Central memory CD8-positive, alpha-beta T cell (primary cell): ENCODE measurements at regions not wholly inside any gene's neighbourhood (a gene's known extent, or its start where the extent isn't known, plus 50 kb on each side); places are given as distances from the start of the nearest gene placed in this dataset.

Experiments
- ATAC-seq: fragments of 150-1000 bp; cut with Tn5 transposase; replicated peaks from 2 replicates; pipeline ENCODE4 v1.10.0; 2022; ENCODE audit warnings: mild to moderate bottlenecking, moderate FRiP score, moderate number of reproducible peaks; ENCODE audit not compliant: poor library complexity, severe bottlenecking; ENCODE audit errors: extremely low read depth
- DNase-seq, 2 donors: peaks; one replicate each; pipeline ENCODE4 v3.0.0; 2021; ENCODE audit warnings: low spot score in 2 of 2
- H3K27ac Mint-ChIP-seq: one replicate; pipeline ENCODE4 v1.8.0; 2022; ENCODE audit warnings: low read depth, mild to moderate bottlenecking, moderate library complexity, mixed read lengths
- H3K27me3 Mint-ChIP-seq: one replicate; pipeline ENCODE4 v1.8.0; 2022; ENCODE audit warnings: mixed read lengths
- H3K36me3 Mint-ChIP-seq: one replicate; pipeline ENCODE4 v1.8.0; 2022; ENCODE audit warnings: mild to moderate bottlenecking, moderate library complexity, mixed read lengths; ENCODE audit not compliant: insufficient read depth
- H3K4me1 Mint-ChIP-seq: one replicate; pipeline ENCODE4 v1.8.0; 2022; ENCODE audit warnings: mixed read lengths
- H3K4me3 Mint-ChIP-seq: one replicate; pipeline ENCODE4 v1.8.0; 2022; ENCODE audit warnings: mild to moderate bottlenecking, moderate library complexity, mixed read lengths
- H3K9me3 Mint-ChIP-seq: one replicate; pipeline ENCODE4 v1.8.0; 2022; ENCODE audit warnings: mixed read lengths

DNA sequence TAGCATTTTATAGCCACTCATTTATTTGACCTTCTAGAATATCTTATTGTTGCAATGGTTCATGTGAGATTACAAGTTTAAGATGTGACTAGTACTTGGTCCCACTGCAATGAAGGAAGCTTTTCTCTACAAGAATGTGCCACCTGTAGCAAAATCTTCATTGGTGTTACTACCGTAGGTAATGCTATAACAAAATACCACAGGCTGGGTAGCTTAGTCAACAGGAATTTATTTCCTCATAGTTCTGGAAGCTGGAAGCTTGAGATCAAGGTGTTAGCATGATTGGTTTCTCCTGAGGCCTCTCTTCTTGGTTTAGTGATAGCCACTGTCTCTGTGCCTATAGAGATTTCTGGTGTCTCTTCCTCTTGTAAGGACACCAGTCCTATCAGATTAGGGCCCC, 441.0 kb downstream of the GPM6A start:
- DNase-seq (no peak), ATAC-seq (no peak)
- Mint-ChIP-seq H3K36me3 (no peaks in the 10 kb centered on the region), H3K9me3 (no peaks in the 10 kb centered on the region), H3K4me3 (no peak overlapping the region), H3K4me1 (no peaks in the 10 kb centered on the region), H3K27ac (no peak overlapping the region), H3K27me3 (no peaks in the 10 kb centered on the region)

- Mint-ChIP-seq H3K9me3 (no peaks in the 10 kb centered on the region), H3K27me3 (no peaks in the 10 kb centered on the region), H3K27ac (no peak overlapping the region), H3K36me3 (no peaks in the 10 kb centered on the region), H3K4me3 (no peak overlapping the region), H3K4me1 (no peaks in the 10 kb centered on the region)
- ATAC-seq (no peak), DNase-seq (no peak)
Measured at GRCh38 chr4:175373031-175373430, 439.0 kb downstream of the GPM6A start.

- Mint-ChIP-seq H3K36me3 (no peaks in the 10 kb centered on the region), H3K4me1 (no peaks in the 10 kb centered on the region), H3K27ac (no peak overlapping the region), H3K27me3 (no peaks in the 10 kb centered on the region), H3K9me3 (no peaks in the 10 kb centered on the region), H3K4me3 (no peak overlapping the region)
- ATAC-seq (no peak), DNase-seq (no peak)
Measured at GRCh38 chr4:175374459-175374858, 437.6 kb downstream of the GPM6A start.

GRCh38 chr4:175376287-175376977, 435.6 kb downstream of the GPM6A start:
- H3K27ac Mint-ChIP-seq: no peak overlapping the region
- H3K4me1 Mint-ChIP-seq: no peaks in the 10 kb centered on the region

GRCh38 chr4:175377203-175377602, 434.9 kb downstream of the GPM6A start:
- Mint-ChIP-seq H3K27ac (no peak overlapping the region), H3K4me3 (no peak overlapping the region), H3K36me3 (no peaks in the 10 kb centered on the region), H3K27me3 (no peaks in the 10 kb centered on the region), H3K4me1 (no peaks in the 10 kb centered on the region), H3K9me3 (no peaks in the 10 kb centered on the region)
- ATAC-seq: no peak
- no peak for DNase-seq

More at GRCh38 chr4:175376287-175376977, 435.6 kb downstream of the GPM6A start:
- DNase-seq: no peak
- no peaks in the 10 kb centered on the region for H3K36me3 Mint-ChIP-seq
- H3K9me3 Mint-ChIP-seq: no peaks in the 10 kb centered on the region
- no peak overlapping the region for H3K4me3 Mint-ChIP-seq
- no peak for ATAC-seq
- no peaks in the 10 kb centered on the region for H3K27me3 Mint-ChIP-seq

- no peaks in the 10 kb centered on the region for H3K9me3 Mint-ChIP-seq
- H3K27ac Mint-ChIP-seq: no peak overlapping the region
- ATAC-seq (no peak), DNase-seq (no peak)
- no peaks in the 10 kb centered on the region for H3K4me1 Mint-ChIP-seq
- H3K36me3 Mint-ChIP-seq: no peaks in the 10 kb centered on the region
- no peaks in the 10 kb centered on the region for H3K27me3 Mint-ChIP-seq
- no peak overlapping the region for H3K4me3 Mint-ChIP-seq
Measured at GRCh38 chr4:175378372-175378771, 433.7 kb downstream of the GPM6A start.

GRCh38 chr4:175380841-175381240, 431.2 kb downstream of the GPM6A start:
- ATAC-seq: no peak
- H3K36me3 Mint-ChIP-seq: no peaks in the 10 kb centered on the region
- H3K27ac Mint-ChIP-seq: no peak overlapping the region
- H3K27me3 Mint-ChIP-seq: no peaks in the 10 kb centered on the region
- H3K9me3 Mint-ChIP-seq: no peaks in the 10 kb centered on the region
- H3K4me1 Mint-ChIP-seq: no peaks in the 10 kb centered on the region
- no peak for DNase-seq
- no peak overlapping the region for H3K4me3 Mint-ChIP-seq

DNA sequence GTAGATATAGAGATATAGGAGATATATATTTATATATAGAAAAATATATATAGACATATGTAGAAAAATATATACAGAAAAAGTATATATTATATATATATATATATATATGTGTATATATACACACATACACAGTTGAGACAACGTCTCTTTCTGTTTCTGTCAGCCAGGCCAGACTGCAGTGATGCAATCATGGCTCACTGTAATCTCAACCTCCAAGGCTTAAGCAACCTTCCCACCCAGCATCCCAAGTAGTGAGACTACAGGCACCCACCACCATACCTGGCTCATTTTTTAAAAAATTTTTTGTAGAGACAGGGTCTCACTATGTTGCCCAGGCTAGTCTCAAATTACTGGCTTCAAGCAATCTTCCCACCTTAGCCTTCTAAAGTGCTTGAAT, 426.3 kb downstream of the GPM6A start:
- Mint-ChIP-seq H3K27ac (no peak overlapping the region), H3K36me3 (no peaks in the 10 kb centered on the region), H3K9me3 (peaks cover 15% of the 10 kb centered on the region), H3K4me3 (no peak overlapping the region), H3K27me3 (no peaks in the 10 kb centered on the region), H3K4me1 (no peaks in the 10 kb centered on the region)
- DNase-seq: no peak
- no peak for ATAC-seq

DNA sequence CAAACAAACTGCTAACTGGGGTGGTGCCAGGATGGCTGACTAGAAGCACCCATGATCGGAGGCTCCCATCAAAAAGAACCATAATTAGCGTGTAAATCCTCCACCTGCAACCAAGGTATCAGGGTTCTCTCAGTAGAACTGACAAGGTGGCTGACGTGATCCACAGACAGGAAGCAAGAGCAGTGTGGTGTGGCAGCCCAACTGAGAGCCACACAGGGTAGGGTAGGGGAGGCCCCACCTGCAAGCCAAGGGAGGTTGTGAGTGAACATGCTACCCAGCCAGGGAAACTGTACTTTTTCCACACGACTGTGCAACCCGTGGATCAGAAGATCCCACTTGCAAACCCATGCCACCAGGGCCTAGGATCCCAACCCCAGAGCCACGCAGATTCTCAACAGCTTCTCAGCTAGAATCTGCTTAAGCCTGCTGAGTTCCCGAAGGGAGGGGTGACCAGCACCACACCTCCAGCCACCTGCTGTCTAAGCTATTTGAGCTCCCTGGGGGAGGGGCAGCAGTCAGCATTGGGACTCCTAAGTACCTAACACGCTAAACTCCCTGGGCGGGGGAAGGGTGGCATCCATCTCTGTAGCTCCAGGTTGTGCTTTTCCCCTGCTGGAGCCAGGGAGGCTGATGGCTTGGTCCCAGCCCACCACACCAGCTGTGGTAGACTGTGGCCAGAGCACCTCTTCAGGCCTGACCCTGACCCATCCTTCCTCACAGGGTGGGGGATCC, 425.1 kb downstream of the GPM6A start:
- Mint-ChIP-seq H3K4me1 (no peaks in the 10 kb centered on the region), H3K4me3 (no peak overlapping the region), H3K9me3 (peaks cover 15% of the 10 kb centered on the region), H3K27me3 (no peaks in the 10 kb centered on the region), H3K27ac (no peak overlapping the region), H3K36me3 (peaks cover 1% of the 10 kb centered on the region)
- DNase-seq (no peak), ATAC-seq (no peak)

DNA sequence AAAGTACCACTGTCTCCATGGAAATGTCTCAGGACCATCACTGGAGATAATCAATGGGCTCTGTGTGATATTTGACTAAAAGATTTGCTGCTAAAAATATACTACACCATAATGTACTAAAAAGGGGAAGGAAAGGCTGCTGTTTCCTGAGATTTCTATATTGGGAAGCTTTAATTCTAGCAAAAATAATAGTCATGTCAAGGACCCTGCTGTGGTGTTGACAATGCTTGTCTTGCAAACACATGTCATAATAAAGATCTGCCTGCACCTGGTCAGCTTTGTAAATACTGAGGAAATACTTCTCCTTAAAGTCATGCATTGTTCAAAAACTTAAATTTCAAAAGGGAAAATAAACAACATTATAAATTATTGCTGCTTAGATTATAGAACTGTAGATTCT, 417.9 kb downstream of the GPM6A start:
- ATAC-seq: no peak
- DNase-seq: no peak
- H3K4me3 Mint-ChIP-seq: no peak overlapping the region
- H3K27me3 Mint-ChIP-seq: no peaks in the 10 kb centered on the region
- H3K4me1 Mint-ChIP-seq: no peaks in the 10 kb centered on the region
- H3K9me3 Mint-ChIP-seq: peaks cover 5% of the 10 kb centered on the region
- H3K36me3 Mint-ChIP-seq: peaks cover 1% of the 10 kb centered on the region
- no peak overlapping the region for H3K27ac Mint-ChIP-seq

GRCh38 chr4:175405961-175406360, 406.1 kb downstream of the GPM6A start:
- DNase-seq (no peak), ATAC-seq (no peak)
- H3K27me3 Mint-ChIP-seq: no peaks in the 10 kb centered on the region
- H3K9me3 Mint-ChIP-seq: peaks cover 18% of the 10 kb centered on the region
- no peaks in the 10 kb centered on the region for H3K4me1 Mint-ChIP-seq
- H3K36me3 Mint-ChIP-seq: no peaks in the 10 kb centered on the region
- H3K4me3 Mint-ChIP-seq: no peak overlapping the region
- no peak overlapping the region for H3K27ac Mint-ChIP-seq

- Mint-ChIP-seq H3K4me1 (no peaks in the 10 kb centered on the region), H3K9me3 (peaks cover 14% of the 10 kb centered on the region), H3K27me3 (no peaks in the 10 kb centered on the region), H3K36me3 (no peaks in the 10 kb centered on the region), H3K4me3 (no peak overlapping the region), H3K27ac (no peak overlapping the region)
- ATAC-seq (no peak), DNase-seq (no peak)
Measured at GRCh38 chr4:175407926-175408325, 404.1 kb downstream of the GPM6A start.

GRCh38 chr4:175411251-175411650, 400.8 kb downstream of the GPM6A start:
- ATAC-seq (no peak), DNase-seq (no peak)

More at GRCh38 chr4:175411251-175411650, 400.8 kb downstream of the GPM6A start:
- no peaks in the 10 kb centered on the region for H3K36me3 Mint-ChIP-seq
- H3K4me1 Mint-ChIP-seq: no peaks in the 10 kb centered on the region
- H3K27ac Mint-ChIP-seq: no peak overlapping the region
- H3K27me3 Mint-ChIP-seq: no peaks in the 10 kb centered on the region
- H3K9me3 Mint-ChIP-seq: peaks cover 28% of the 10 kb centered on the region
- no peak overlapping the region for H3K4me3 Mint-ChIP-seq
